Neural cell (in vitro differentiated cells): ENCODE measurements at regions not wholly inside any gene's neighbourhood (a gene's known extent, or its start where the extent isn't known, plus 50 kb on each side); places are given as distances from the start of the nearest gene placed in this dataset.

Experiments used
- H2AFZ ChIP-seq: fragments of 200-600, 300-800 bp; sonication (generic), shearing (Covaris generic); 2 replicates; pipeline ENCODE4 v1.6.0; 2014; ENCODE audit warnings: low read depth, mild to moderate bottlenecking, antibody characterized with exemption, low read length, moderate library complexity
- H3F3A ChIP-seq: fragments of 200-600 bp; shearing (Covaris generic); 2 replicates; pipeline ENCODE4 v1.6.1; 2016; ENCODE audit warnings: mild to moderate bottlenecking, moderate library complexity, mixed read lengths, antibody characterized with exemption, low read length; ENCODE audit not compliant: insufficient read depth, poor library complexity, severe bottlenecking
- H3K27ac ChIP-seq: fragments of 200-600, 300-800 bp; sonication (generic), shearing (Covaris generic); 2 replicates; pipeline ENCODE4 v1.5.1; 2014; ENCODE audit warnings: mild to moderate bottlenecking, low read length, moderate library complexity
- H3K27me3 ChIP-seq: fragments of 300-800, 200-600 bp; sonication (generic), shearing (Covaris generic); 2 replicates; pipeline ENCODE4 v1.6.0; 2014; ENCODE audit warnings: mild to moderate bottlenecking, low read depth, low read length, moderate library complexity; ENCODE audit not compliant: insufficient read depth
- H3K36me3 ChIP-seq: fragments of 300-800, 200-600 bp; sonication (generic), shearing (Covaris generic); 2 replicates; pipeline ENCODE4 v1.5.1; 2014; ENCODE audit warnings: mild to moderate bottlenecking, antibody characterized with exemption, low read length, moderate library complexity; ENCODE audit not compliant: insufficient read depth
- H3K4me2 ChIP-seq: fragments of 300-800, 200-600 bp; sonication (generic), shearing (Covaris generic); 2 replicates; pipeline ENCODE4 v1.6.0; 2014; ENCODE audit warnings: mild to moderate bottlenecking, low read length
- H3K4me3 ChIP-seq: fragments of 300-800, 200-600 bp; sonication (generic), shearing (Covaris generic); 2 replicates; pipeline ENCODE4 v1.5.1; 2014; ENCODE audit warnings: mild to moderate bottlenecking, low read length, moderate library complexity
- H3K79me2 ChIP-seq: fragments of 200-600 bp; shearing (Covaris generic); replicated peaks from 2 replicates; pipeline ENCODE4 v1.6.0; 2014; ENCODE audit warnings: mild to moderate bottlenecking, low read length, moderate library complexity; ENCODE audit not compliant: insufficient read depth
- H3K9ac ChIP-seq: fragments of 300-800, 200-600 bp; sonication (generic), shearing (Covaris generic); 2 replicates; pipeline ENCODE4 v1.6.1; 2016; ENCODE audit warnings: mild to moderate bottlenecking, low read length, mixed read lengths
- H3K9me2 ChIP-seq: fragments of 200-600 bp; shearing (Covaris generic); 2 replicates; pipeline ENCODE4 v1.6.1; 2016; ENCODE audit warnings: mild to moderate bottlenecking, low read length, mixed read lengths; ENCODE audit not compliant: insufficient read depth
- H3K9me3 ChIP-seq: fragments of 200-600, 300-800 bp; sonication (generic), shearing (Covaris generic); 2 replicates; pipeline ENCODE4 v1.6.1; 2016; ENCODE audit warnings: mild to moderate bottlenecking, mixed run types, low read length, moderate library complexity, mixed read lengths
- H4K20me1 ChIP-seq: fragments of 200-600 bp; shearing (Covaris generic); 2 replicates; pipeline ENCODE4 v1.6.1; 2016; ENCODE audit warnings: mild to moderate bottlenecking, mixed run types; ENCODE audit not compliant: insufficient read depth
- CTCF ChIP-seq: fragments of 450-650 bp; IDR thresholded peaks from 2 replicates; pipeline ENCODE4 v1.5.1; 2014; ENCODE audit warnings: antibody characterized with exemption, mild to moderate bottlenecking, moderate library complexity; ENCODE audit not compliant: poor library complexity, severe bottlenecking
- EP300 ChIP-seq: fragments of 450-650 bp; conservative IDR thresholded peaks from 2 replicates; pipeline ENCODE4 v1.6.1; 2014; ENCODE audit warnings: antibody characterized with exemption, mild to moderate bottlenecking, moderate library complexity; ENCODE audit not compliant: poor library complexity, severe bottlenecking
- EZH2 ChIP-seq: fragments of 200-600, 300-800 bp; shearing (Covaris generic), sonication (generic); IDR thresholded peaks from 2 replicates; pipeline ENCODE4 v1.6.1; 2014; ENCODE audit warnings: antibody characterized with exemption, low read length, borderline replicate concordance, mild to moderate bottlenecking; ENCODE audit not compliant: insufficient read depth, poor library complexity, severe bottlenecking
- MXI1 ChIP-seq: fragments of 450-650 bp; conservative IDR thresholded peaks from 2 replicates; pipeline ENCODE4 v1.6.1; 2014; ENCODE audit warnings: antibody characterized with exemption, mild to moderate bottlenecking; ENCODE audit not compliant: poor library complexity, severe bottlenecking
- POLR2AphosphoS5 ChIP-seq: IDR thresholded peaks from 2 replicates; pipeline ENCODE4 v1.6.1; 2012
- RAD21 ChIP-seq: fragments of 450-650 bp; conservative IDR thresholded peaks from 2 replicates; pipeline ENCODE4 v1.6.1; 2014; ENCODE audit warnings: antibody characterized with exemption, mild to moderate bottlenecking, moderate library complexity
- SMC3 ChIP-seq: fragments of 450-650 bp; conservative IDR thresholded peaks from 2 replicates; pipeline ENCODE4 v1.6.1; 2014; ENCODE audit warnings: antibody characterized with exemption, mild to moderate bottlenecking, moderate library complexity; ENCODE audit not compliant: poor library complexity
- TAF1 ChIP-seq: IDR thresholded peaks from 2 replicates; pipeline ENCODE4 v1.6.1; 2012; ENCODE audit warnings: low read depth
- TF ChIP-seq, protein P1 (sequence below): IDR thresholded peaks from 2 replicates; pipeline ENCODE4 v1.6.1; 2012; ENCODE audit warnings: borderline replicate concordance

GRCh38 chr10:124239134-124239533 lies 145.7 kb upstream of the CHST15 start (continued):
- TF ChIP-seq CTCF = no peak

GRCh38 chr10:124238367-124238766 lies 145.0 kb upstream of the CHST15 start:
- Histone ChIP-seq H3K27me3 (no peaks in the 10 kb centered on the region), H2AFZ (no peak overlapping the region), H3K4me3 (no peak overlapping the region), H3K9me2 (no peaks in the 10 kb centered on the region), H3K36me3 (no peaks in the 10 kb centered on the region), H3K9ac (no peak overlapping the region), H3K4me2 (no peak overlapping the region), H4K20me1 (no peaks in the 10 kb centered on the region), H3K79me2 (no peaks in the 10 kb centered on the region), H3K9me3 (no peaks in the 10 kb centered on the region), H3K27ac (no peak overlapping the region), H3F3A (no peaks in the 10 kb centered on the region)
- no peak for TF ChIP-seq TAF1
- no peak for TF ChIP-seq EZH2
- no peak for TF ChIP-seq SMC3
- TF ChIP-seq CTCF = no peak
- no peak for TF ChIP-seq EP300
- TF ChIP-seq, protein P1, sequence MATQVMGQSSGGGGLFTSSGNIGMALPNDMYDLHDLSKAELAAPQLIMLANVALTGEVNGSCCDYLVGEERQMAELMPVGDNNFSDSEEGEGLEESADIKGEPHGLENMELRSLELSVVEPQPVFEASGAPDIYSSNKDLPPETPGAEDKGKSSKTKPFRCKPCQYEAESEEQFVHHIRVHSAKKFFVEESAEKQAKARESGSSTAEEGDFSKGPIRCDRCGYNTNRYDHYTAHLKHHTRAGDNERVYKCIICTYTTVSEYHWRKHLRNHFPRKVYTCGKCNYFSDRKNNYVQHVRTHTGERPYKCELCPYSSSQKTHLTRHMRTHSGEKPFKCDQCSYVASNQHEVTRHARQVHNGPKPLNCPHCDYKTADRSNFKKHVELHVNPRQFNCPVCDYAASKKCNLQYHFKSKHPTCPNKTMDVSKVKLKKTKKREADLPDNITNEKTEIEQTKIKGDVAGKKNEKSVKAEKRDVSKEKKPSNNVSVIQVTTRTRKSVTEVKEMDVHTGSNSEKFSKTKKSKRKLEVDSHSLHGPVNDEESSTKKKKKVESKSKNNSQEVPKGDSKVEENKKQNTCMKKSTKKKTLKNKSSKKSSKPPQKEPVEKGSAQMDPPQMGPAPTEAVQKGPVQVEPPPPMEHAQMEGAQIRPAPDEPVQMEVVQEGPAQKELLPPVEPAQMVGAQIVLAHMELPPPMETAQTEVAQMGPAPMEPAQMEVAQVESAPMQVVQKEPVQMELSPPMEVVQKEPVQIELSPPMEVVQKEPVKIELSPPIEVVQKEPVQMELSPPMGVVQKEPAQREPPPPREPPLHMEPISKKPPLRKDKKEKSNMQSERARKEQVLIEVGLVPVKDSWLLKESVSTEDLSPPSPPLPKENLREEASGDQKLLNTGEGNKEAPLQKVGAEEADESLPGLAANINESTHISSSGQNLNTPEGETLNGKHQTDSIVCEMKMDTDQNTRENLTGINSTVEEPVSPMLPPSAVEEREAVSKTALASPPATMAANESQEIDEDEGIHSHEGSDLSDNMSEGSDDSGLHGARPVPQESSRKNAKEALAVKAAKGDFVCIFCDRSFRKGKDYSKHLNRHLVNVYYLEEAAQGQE = no peak
- TF ChIP-seq MXI1 = no peak
- no peak for TF ChIP-seq POLR2AphosphoS5
- TF ChIP-seq RAD21 = no peak

DNA sequence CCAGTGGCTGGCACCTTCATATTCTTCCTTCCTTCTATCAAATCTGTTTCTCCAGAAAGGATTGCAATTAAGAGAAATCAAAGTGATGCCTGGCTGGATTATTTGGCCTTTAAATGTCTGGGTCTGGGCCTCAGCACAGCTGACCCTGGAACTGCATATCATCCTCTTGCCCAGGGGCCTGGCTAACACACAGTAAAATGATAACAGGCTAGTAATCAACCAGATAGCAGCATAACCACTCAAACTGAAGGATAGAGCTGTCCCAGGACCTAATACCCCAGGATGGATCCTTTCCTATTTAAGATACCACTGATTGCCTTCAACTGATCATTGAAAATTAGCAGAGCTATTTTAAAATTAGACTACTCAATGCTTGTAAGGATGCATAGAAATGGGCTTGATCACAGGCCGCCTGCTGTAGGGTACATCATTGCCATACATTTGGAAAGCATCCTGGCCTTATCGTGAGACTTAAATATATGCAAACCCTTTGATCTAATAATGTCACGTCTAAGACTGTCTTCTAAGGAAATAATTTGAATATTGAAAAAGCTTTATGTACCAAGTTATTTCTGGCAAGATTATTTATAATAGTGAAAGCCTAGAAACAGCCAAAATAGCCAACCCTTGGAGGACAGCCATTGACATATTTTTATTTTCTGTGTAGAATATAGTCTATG lies 144.0 kb upstream of the CHST15 start:
- Histone ChIP-seq H2AFZ (no peak overlapping the region), H3K9me2 (no peaks in the 10 kb centered on the region), H3F3A (no peaks in the 10 kb centered on the region), H3K27me3 (no peaks in the 10 kb centered on the region), H3K4me2 (no peak overlapping the region), H3K9ac (no peak overlapping the region), H3K36me3 (no peaks in the 10 kb centered on the region), H3K79me2 (no peaks in the 10 kb centered on the region), H3K9me3 (no peaks in the 10 kb centered on the region), H4K20me1 (no peaks in the 10 kb centered on the region), H3K4me3 (no peak overlapping the region), H3K27ac (no peak overlapping the region)
- TF ChIP-seq POLR2AphosphoS5 (no peak), SMC3 (no peak), EZH2 (no peak), CTCF (no peak), EP300 (no peak), TAF1 (no peak), MXI1 (no peak), RAD21 (no peak)
- TF ChIP-seq, protein P1 = no peak
